Naive thymus-derived CD4-positive, alpha-beta T cell (primary cell): ENCODE measurements at regions not wholly inside any gene's neighbourhood (a gene's known extent, or its start where the extent isn't known, plus 50 kb on each side); places are given as distances from the start of the nearest gene placed in this dataset.

Source experiments
- ATAC-seq: fragments of 150-1000 bp; cut with Tn5 transposase; 2 replicates; pipeline ENCODE4 v1.10.0; 2021; ENCODE audit warnings: mild to moderate bottlenecking, moderate library complexity
- CTCF ChIA-PET: fragments of 350-600 bp; sonication (Branson Sonifier 250); formaldehyde crosslinking; loops from one replicate; lab custom pipeline; 2021; ENCODE audit warnings: antibody characterized with exemption; lab: Charles Lee
- POLR2A ChIA-PET: fragments of 350-600 bp; sonication (Branson Sonifier 250); formaldehyde crosslinking; loops from one replicate; lab custom pipeline; 2021; ENCODE audit warnings: antibody characterized with exemption, inconsistent platforms; lab: Charles Lee
- DNase-seq, 9 donors: peaks; one replicate each; pipeline versions ENCODE4 v3.0.0 to v3.0.0-alpha.2; 2020 to 2022; ENCODE audit warnings: mixed read lengths in 1 of 9
- H3K27ac ChIP-seq: one replicate; pipeline ENCODE4 v1.7.0; 2013; ENCODE audit warnings: mild to moderate bottlenecking, low read depth, low read length, moderate library complexity
- H3K27me3 ChIP-seq, 2 donors: one replicate each; pipeline ENCODE4 v1.7.0; 2013; ENCODE audit warnings: low read length in 2 of 2, mild to moderate bottlenecking in 2 of 2, moderate library complexity in 2 of 2; ENCODE audit not compliant: control insufficient read depth in 2 of 2, insufficient read depth in 2 of 2
- H3K36me3 ChIP-seq, 3 experiments: 1 replicate in 2 of 3; 2 replicates in 1 of 3; pipeline ENCODE4 v1.7.0; 2013; ENCODE audit warnings: low read length in 3 of 3, mild to moderate bottlenecking in 3 of 3, moderate library complexity in 1 of 3; ENCODE audit not compliant: insufficient read depth in 3 of 3, control insufficient read depth in 2 of 3
- H3K4me1 ChIP-seq, 2 donors: one replicate each; pipeline ENCODE4 v1.7.0; 2013; ENCODE audit warnings: low read length in 2 of 2, mild to moderate bottlenecking in 2 of 2, moderate library complexity in 1 of 2; ENCODE audit not compliant: control insufficient read depth in 2 of 2, insufficient read depth in 2 of 2
- H3K4me3 ChIP-seq: 2 replicates; pipeline ENCODE4 v1.7.0; 2013; ENCODE audit warnings: mild to moderate bottlenecking, low read length
- H3K9me3 ChIP-seq, 3 experiments: 1 replicate in 2 of 3; 2 replicates in 1 of 3; pipeline ENCODE4 v1.7.0; 2013; ENCODE audit warnings: low read length in 3 of 3; ENCODE audit not compliant: control insufficient read depth in 2 of 3
- H3K27ac Mint-ChIP-seq, 9 donors: one replicate each; pipeline ENCODE4 v1.8.0; 2020 to 2022; ENCODE audit warnings: mixed read lengths in 9 of 9, mild to moderate bottlenecking in 8 of 9, moderate library complexity in 5 of 9, inconsistent platforms in 2 of 9
- H3K27me3 Mint-ChIP-seq, 5 donors: one replicate each; pipeline ENCODE4 v1.8.0; 2021 to 2022; ENCODE audit warnings: mixed read lengths in 5 of 5, mild to moderate bottlenecking in 1 of 5
- H3K36me3 Mint-ChIP-seq, 5 donors: one replicate each; pipeline ENCODE4 v1.8.0; 2020 to 2022; ENCODE audit warnings: mixed read lengths in 5 of 5, mild to moderate bottlenecking in 3 of 5, inconsistent platforms in 1 of 5
- H3K4me1 Mint-ChIP-seq, 7 donors: one replicate each; pipeline ENCODE4 v1.8.0; 2020 to 2022; ENCODE audit warnings: mixed read lengths in 7 of 7, mild to moderate bottlenecking in 3 of 7, inconsistent platforms in 1 of 7
- H3K4me3 Mint-ChIP-seq, 10 donors: one replicate each; pipeline ENCODE4 v1.8.0; 2020 to 2022; ENCODE audit warnings: mild to moderate bottlenecking in 10 of 10, mixed read lengths in 10 of 10, moderate library complexity in 6 of 10, inconsistent platforms in 2 of 10
- H3K9me3 Mint-ChIP-seq, 11 donors: one replicate each; pipeline ENCODE4 v1.8.0; 2020 to 2022; ENCODE audit warnings: mixed read lengths in 11 of 11, mild to moderate bottlenecking in 4 of 11, inconsistent platforms in 1 of 11, moderate library complexity in 1 of 11
- intact Hi-C, 2 donors: fragments of 100-400 bp; cut with micrococcal nuclease; formaldehyde crosslinking; loops; one replicate each; pipeline ENCODE4 v1.15.1; 2023

- intact Hi-C loops = no loop called here
- ChIA-PET CTCF (no interaction called here), POLR2A (no interaction called here)
- no peaks in the 10 kb centered on the region for H3K36me3 ChIP-seq
- H3K4me3 ChIP-seq = no peak overlapping the region
- Mint-ChIP-seq H3K27ac (no peak overlapping the region), H3K4me3 (no peak overlapping the region), H3K4me1 (no peaks in the 10 kb centered on the region), H3K36me3 (no peaks in the 10 kb centered on the region), H3K27me3 (no peaks in the 10 kb centered on the region), H3K9me3 (peaks cover 0 to 9% (median 2%) of the 10 kb centered on the region in 11 donors)
- H3K27me3 ChIP-seq = no peaks in the 10 kb centered on the region
- no peak overlapping the region for H3K27ac ChIP-seq
- DNase-seq (no peak), ATAC-seq (no peak)
- no peaks in the 10 kb centered on the region for H3K4me1 ChIP-seq
- no peaks in the 10 kb centered on the region for H3K9me3 ChIP-seq
Measured at GRCh38 chr4:27828843-27829242, 968.2 kb downstream of the STIM2 start.

- DNase-seq (no peak), ATAC-seq (no peak)
- Histone ChIP-seq H3K27me3 (no peaks in the 10 kb centered on the region), H3K27ac (no peak overlapping the region), H3K9me3 (no peaks in the 10 kb centered on the region), H3K4me3 (no peak overlapping the region), H3K36me3 (no peaks in the 10 kb centered on the region), H3K4me1 (no peaks in the 10 kb centered on the region)
- intact Hi-C loops = no loop called here
- no peak overlapping the region for H3K27ac Mint-ChIP-seq
- ChIA-PET POLR2A (no interaction called here), CTCF (no interaction called here)
- H3K27me3 Mint-ChIP-seq = no peaks in the 10 kb centered on the region
- H3K9me3 Mint-ChIP-seq = peaks cover 0 to 5% (median 3%) of the 10 kb centered on the region in 11 donors
- no peak overlapping the region for H3K4me3 Mint-ChIP-seq
- H3K4me1 Mint-ChIP-seq = no peaks in the 10 kb centered on the region
- no peaks in the 10 kb centered on the region for H3K36me3 Mint-ChIP-seq
Measured at GRCh38 chr4:27830251-27830650, 969.6 kb downstream of the STIM2 start.

- CTCF ChIA-PET = no interaction called here
- no peak overlapping the region for H3K27ac ChIP-seq
- no peaks in the 10 kb centered on the region for H3K36me3 Mint-ChIP-seq
Measured at GRCh38 chr4:27835851-27836250, 975.2 kb downstream of the STIM2 start.

GRCh38 chr4:27836523-27836922 is 975.9 kb downstream of the STIM2 start:
- H3K27ac Mint-ChIP-seq = no peak overlapping the region
- H3K4me3 Mint-ChIP-seq = no peak overlapping the region
- POLR2A ChIA-PET = no interaction called here
- no peak for ATAC-seq
- no peak overlapping the region for H3K4me3 ChIP-seq
- no peaks in the 10 kb centered on the region for H3K4me1 Mint-ChIP-seq
- CTCF ChIA-PET = no interaction called here
- peaks cover 0 to 19% (median 3%) of the 10 kb centered on the region in 11 donors for H3K9me3 Mint-ChIP-seq
- no peaks in the 10 kb centered on the region for H3K36me3 Mint-ChIP-seq
- intact Hi-C loops = no loop called here
- no peaks in the 10 kb centered on the region for H3K4me1 ChIP-seq
- DNase-seq = no peak
- no peaks in the 10 kb centered on the region for H3K27me3 ChIP-seq
- no peaks in the 10 kb centered on the region for H3K36me3 ChIP-seq
- no peaks in the 10 kb centered on the region for H3K9me3 ChIP-seq
- H3K27me3 Mint-ChIP-seq = no peaks in the 10 kb centered on the region
- no peak overlapping the region for H3K27ac ChIP-seq

More at GRCh38 chr4:27835851-27836250, 975.2 kb downstream of the STIM2 start:
- Mint-ChIP-seq H3K4me1 (no peaks in the 10 kb centered on the region), H3K27me3 (no peaks in the 10 kb centered on the region), H3K4me3 (no peak overlapping the region), H3K27ac (no peak overlapping the region), H3K9me3 (peaks cover 0 to 17% (median 3%) of the 10 kb centered on the region in 11 donors)
- Histone ChIP-seq H3K27me3 (no peaks in the 10 kb centered on the region), H3K36me3 (no peaks in the 10 kb centered on the region), H3K4me3 (no peak overlapping the region), H3K9me3 (no peaks in the 10 kb centered on the region), H3K4me1 (no peaks in the 10 kb centered on the region)
- no peak for ATAC-seq
- intact Hi-C loops = no loop called here
- POLR2A ChIA-PET = no interaction called here
- no peak for DNase-seq

GRCh38 chr4:27843776-27844175 is 983.1 kb downstream of the STIM2 start:
- no peak for DNase-seq
- H3K9me3 Mint-ChIP-seq = peaks cover 0 to 10% (median 2%) of the 10 kb centered on the region in 11 donors
- no peak overlapping the region for H3K4me3 Mint-ChIP-seq
- POLR2A ChIA-PET = no interaction called here
- no peak overlapping the region for H3K4me3 ChIP-seq
- H3K27ac ChIP-seq = no peak overlapping the region
- H3K27me3 ChIP-seq = no peaks in the 10 kb centered on the region
- no peaks in the 10 kb centered on the region for H3K9me3 ChIP-seq
- intact Hi-C loops = no loop called here
- no peaks in the 10 kb centered on the region for H3K27me3 Mint-ChIP-seq
- H3K36me3 Mint-ChIP-seq = no peaks in the 10 kb centered on the region
- CTCF ChIA-PET = no interaction called here
- no peaks in the 10 kb centered on the region for H3K36me3 ChIP-seq
- no peaks in the 10 kb centered on the region for H3K4me1 Mint-ChIP-seq
- no peak for ATAC-seq
- no peaks in the 10 kb centered on the region for H3K4me1 ChIP-seq
- no peak overlapping the region for H3K27ac Mint-ChIP-seq

- Histone ChIP-seq H3K9me3 (no peaks in the 10 kb centered on the region), H3K27me3 (no peaks in the 10 kb centered on the region), H3K27ac (no peak overlapping the region), H3K4me3 (no peak overlapping the region), H3K4me1 (no peaks in the 10 kb centered on the region), H3K36me3 (no peaks in the 10 kb centered on the region)
- intact Hi-C loops = no loop called here
- no peak overlapping the region for H3K27ac Mint-ChIP-seq
- POLR2A ChIA-PET = no interaction called here
- H3K4me1 Mint-ChIP-seq = no peaks in the 10 kb centered on the region
- H3K36me3 Mint-ChIP-seq = no peaks in the 10 kb centered on the region
- DNase-seq = no peak
- no peaks in the 10 kb centered on the region for H3K27me3 Mint-ChIP-seq
- CTCF ChIA-PET = no interaction called here
- H3K4me3 Mint-ChIP-seq = no peak overlapping the region
- peaks cover 0 to 10% (median 2%) of the 10 kb centered on the region in 11 donors for H3K9me3 Mint-ChIP-seq
- no peak for ATAC-seq
Measured at GRCh38 chr4:27844376-27844775, 983.7 kb downstream of the STIM2 start.

- H3K27ac ChIP-seq = no peak overlapping the region
- H3K4me1 Mint-ChIP-seq = no peaks in the 10 kb centered on the region
- ChIA-PET POLR2A (no interaction called here), CTCF (no interaction called here)
- ATAC-seq (no peak), DNase-seq (no peak)
- peaks cover 0 to 3% (median 0%) of the 10 kb centered on the region in 11 donors for H3K9me3 Mint-ChIP-seq
- no peak overlapping the region for H3K4me3 Mint-ChIP-seq
- intact Hi-C loops = no loop called here
- H3K36me3 Mint-ChIP-seq = no peaks in the 10 kb centered on the region
- H3K36me3 ChIP-seq = no peaks in the 10 kb centered on the region
- no peaks in the 10 kb centered on the region for H3K4me1 ChIP-seq
- H3K4me3 ChIP-seq = no peak overlapping the region
- no peaks in the 10 kb centered on the region for H3K9me3 ChIP-seq
- H3K27me3 Mint-ChIP-seq = no peaks in the 10 kb centered on the region
- no peaks in the 10 kb centered on the region for H3K27me3 ChIP-seq
- no peak overlapping the region for H3K27ac Mint-ChIP-seq
Measured at GRCh38 chr4:27846951-27847350, 986.3 kb downstream of the STIM2 start.
